ENCODE measurements at regions not wholly inside any gene's neighbourhood (a gene's known extent, or its start where the extent isn't known, plus 50 kb on each side); places are given as distances from the start of the nearest gene placed in this dataset.

DNA sequence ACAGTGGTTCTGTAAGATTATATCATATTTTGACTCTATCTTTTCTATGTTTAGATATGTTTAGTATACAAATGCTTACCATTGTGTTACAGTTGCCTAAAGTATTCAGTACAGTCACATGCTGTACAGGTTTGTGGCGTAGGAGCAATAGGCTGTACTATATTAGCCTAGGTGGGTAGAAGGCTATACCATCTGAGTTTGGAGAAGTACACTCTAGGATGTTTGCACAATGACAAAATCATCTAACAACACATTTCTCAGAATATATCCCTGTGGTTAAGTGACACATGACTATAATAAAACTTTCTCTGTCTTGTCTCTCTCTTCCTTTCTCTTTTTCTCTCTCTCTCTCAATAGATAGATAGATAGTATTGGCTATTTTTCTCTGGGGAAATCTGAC is 1053.1 kb downstream of the STIM2 start:
- CTCF ChIA-PET: no interaction called here
- TF ChIP-seq, protein P1, sequence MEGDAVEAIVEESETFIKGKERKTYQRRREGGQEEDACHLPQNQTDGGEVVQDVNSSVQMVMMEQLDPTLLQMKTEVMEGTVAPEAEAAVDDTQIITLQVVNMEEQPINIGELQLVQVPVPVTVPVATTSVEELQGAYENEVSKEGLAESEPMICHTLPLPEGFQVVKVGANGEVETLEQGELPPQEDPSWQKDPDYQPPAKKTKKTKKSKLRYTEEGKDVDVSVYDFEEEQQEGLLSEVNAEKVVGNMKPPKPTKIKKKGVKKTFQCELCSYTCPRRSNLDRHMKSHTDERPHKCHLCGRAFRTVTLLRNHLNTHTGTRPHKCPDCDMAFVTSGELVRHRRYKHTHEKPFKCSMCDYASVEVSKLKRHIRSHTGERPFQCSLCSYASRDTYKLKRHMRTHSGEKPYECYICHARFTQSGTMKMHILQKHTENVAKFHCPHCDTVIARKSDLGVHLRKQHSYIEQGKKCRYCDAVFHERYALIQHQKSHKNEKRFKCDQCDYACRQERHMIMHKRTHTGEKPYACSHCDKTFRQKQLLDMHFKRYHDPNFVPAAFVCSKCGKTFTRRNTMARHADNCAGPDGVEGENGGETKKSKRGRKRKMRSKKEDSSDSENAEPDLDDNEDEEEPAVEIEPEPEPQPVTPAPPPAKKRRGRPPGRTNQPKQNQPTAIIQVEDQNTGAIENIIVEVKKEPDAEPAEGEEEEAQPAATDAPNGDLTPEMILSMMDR (IDR thresholded peaks at IDR 0.05; ENCODE audit: control extremely low read depth, extremely low read depth, low read depth, missing control alignments): no peak
- POLR2A ChIA-PET: no interaction called here
- no peak for DNase-seq (ENCODE audit: extremely low spot score)

DNA sequence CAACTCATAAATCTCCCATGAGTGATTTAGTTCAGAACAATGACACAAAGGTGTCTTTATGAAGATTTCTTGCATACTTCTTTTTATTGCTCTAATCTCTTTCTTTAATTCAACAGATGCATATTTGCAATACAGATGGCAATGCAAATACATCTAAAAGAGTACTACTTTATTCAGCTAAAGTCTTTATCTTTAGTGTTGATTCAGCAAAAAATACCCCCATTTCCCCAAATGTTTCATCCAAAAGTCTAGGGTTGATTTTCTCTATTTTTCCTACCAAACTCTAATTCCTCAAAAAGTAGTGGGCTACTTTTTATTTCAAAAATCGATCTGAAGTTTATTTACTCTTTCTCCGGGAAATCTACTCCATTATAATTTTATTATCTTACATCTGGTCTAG is 1055.2 kb downstream of the STIM2 start:
- TF ChIP-seq, protein P1 (IDR thresholded peaks at IDR 0.05; ENCODE audit: control extremely low read depth, extremely low read depth, low read depth, missing control alignments): no peak
- DNase-seq (ENCODE audit: extremely low spot score): no peak
- CTCF ChIA-PET: no interaction called here
- POLR2A ChIA-PET: no interaction called here

DNA sequence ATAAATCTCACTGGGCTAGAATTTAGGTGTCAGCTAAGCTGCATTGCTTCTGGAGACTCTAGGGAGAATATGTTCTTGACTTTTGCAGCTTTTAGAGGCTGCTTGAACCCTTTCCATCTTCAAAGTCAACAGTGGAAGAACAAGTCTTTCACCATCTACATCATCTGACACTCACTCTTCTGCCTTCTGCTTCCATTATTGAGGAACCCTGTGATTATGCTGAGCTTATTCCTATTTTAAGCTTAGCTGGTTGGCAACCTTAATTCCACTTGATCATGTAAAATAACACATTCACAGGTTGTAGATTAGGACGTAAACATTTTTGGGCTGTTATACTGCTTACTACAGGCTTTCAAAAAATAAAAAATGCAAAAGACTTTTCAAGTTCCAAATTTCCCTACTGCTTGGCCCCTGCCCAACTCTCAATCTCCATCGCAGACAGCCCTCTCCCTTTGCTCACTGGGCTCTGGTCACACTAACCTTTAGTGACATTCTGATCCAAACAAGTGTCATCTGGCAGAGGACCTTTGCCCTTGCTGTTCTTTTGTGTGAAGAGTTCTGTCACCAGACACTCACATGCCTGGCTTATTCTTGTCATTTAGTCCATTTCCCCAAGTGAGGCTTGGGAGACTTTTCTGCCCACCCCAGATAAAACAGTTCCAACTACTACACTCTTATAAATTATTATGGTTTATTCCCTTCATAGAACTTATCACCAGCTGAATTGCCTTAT is 1056.0 kb downstream of the STIM2 start:
- ChIA-PET CTCF (interaction anchor here (1.9 kb wide), 1 partner anchor 8 kb away, joined by 6 read pairs; no protein-coding TSS in a partner anchor), POLR2A (no interaction called here)
- TF ChIP-seq, protein P1 (IDR thresholded peaks at IDR 0.05; ENCODE audit: control extremely low read depth, extremely low read depth, low read depth, missing control alignments): no peak
- DNase-seq (ENCODE audit: extremely low spot score): no peak

DNA sequence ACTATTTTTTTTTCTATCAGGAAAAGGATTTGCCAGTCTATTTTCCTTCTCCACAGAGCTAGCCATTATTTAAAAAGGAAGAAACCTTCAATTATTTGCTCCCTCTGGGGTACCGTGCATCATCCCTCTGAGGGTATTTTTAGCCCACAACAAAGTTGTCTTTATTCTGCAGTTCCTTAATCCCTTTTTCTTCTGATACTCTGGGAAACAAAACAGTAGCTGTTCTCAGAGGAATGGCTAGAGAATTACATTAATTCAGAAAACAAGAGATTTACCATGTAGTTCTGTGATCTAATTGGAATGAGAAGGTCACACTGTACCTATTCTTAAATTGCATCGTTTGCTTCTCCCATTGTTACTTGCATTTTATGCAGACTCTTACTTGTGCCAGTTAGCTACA is 1056.7 kb downstream of the STIM2 start:
- CTCF ChIA-PET: interaction anchor here (1.9 kb wide), 1 partner anchor 8 kb away, joined by 6 read pairs; no protein-coding TSS in a partner anchor
- DNase-seq (ENCODE audit: extremely low spot score): no peak
- POLR2A ChIA-PET: no interaction called here

DNA sequence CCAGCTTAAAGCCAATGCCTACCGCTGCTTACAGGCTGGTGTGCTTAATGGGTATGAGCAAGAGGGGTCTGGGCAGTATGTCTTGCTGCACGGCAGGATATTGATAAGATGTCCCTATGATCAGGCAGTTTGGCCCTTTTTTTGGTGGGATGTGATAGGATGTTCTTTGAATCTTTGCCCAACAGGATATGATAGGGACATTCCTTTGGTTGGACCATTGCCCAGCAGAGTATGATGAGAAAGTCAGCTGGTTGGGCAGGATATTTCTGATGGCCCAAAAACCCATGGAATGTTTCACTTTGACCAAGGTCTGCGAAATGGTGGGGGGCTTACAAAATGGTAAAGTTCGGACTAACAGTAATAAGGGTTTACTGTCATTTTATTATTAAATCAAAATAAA is 1060.6 kb downstream of the STIM2 start:
- TF ChIP-seq, protein P1 (IDR thresholded peaks at IDR 0.05; ENCODE audit: control extremely low read depth, extremely low read depth, low read depth, missing control alignments): no peak
- ChIA-PET POLR2A (no interaction called here), CTCF (no interaction called here)
- no peak for DNase-seq (ENCODE audit: extremely low spot score)

More for the DNA sequence above, 1056.7 kb downstream of the STIM2 start:
- TF ChIP-seq, protein P1 (IDR thresholded peaks at IDR 0.05; ENCODE audit: control extremely low read depth, extremely low read depth, low read depth, missing control alignments): no peak

DNA sequence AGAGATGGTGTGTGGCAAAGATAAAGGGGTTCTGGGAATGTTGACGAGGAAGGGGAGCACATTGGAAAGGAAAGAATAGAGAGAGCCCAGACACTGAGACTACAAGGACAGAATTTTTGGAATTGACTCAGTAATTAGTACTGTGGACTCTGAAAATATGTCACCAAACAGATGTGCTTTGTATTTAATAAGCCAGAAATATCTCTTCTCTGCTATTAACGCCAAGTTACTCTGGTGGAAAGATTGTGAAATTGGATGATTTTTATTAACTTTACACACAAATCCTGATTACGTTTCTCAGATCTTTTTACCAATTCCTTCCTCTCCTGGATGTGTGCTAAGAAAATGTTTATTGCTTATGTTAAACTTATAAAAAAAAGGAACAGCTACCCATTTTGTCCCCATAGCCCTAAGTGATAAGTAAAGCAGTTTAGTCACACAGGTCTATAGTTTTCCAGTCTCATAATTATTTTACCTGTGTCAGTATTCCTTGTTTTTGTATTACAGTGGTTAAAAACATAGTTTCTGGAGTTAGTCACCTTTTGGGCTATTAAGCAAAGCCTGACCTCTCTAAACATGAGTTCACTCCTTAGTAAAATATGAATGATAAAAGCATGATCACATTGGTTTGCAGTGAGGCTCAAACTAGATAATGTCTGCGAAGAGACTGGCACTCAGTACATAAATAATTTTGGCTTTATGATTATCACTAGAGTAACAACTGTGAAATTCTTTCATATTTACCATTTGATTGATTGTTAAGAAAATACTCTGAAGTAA is 1068.3 kb downstream of the STIM2 start:
- DNase-seq (ENCODE audit: extremely low spot score): no peak
- ChIA-PET CTCF (no interaction called here), POLR2A (no interaction called here)
- TF ChIP-seq, protein P1 (IDR thresholded peaks at IDR 0.05; ENCODE audit: control extremely low read depth, extremely low read depth, low read depth, missing control alignments): no peak
